CD14-positive monocyte (primary cell): ENCODE measurements at regions not wholly inside any gene's neighbourhood (a gene's known extent, or its start where the extent isn't known, plus 50 kb on each side); places are given as distances from the start of the nearest gene placed in this dataset.

Experiments
- DNase-seq, 3 donors: peaks; one replicate each; pipeline ENCODE4 v3.0.0-alpha.2; 2011 to 2022
- H2AFZ ChIP-seq: 2 replicates; pipeline ENCODE4 v1.6.0; 2012; ENCODE audit warnings: mild to moderate bottlenecking, low read depth, low read length, inconsistent platforms; ENCODE audit not compliant: insufficient read depth, poor library complexity, severe bottlenecking
- H3K27ac ChIP-seq, 2 donors: 1 replicate in 1 of 2; 2 replicates in 1 of 2; pipeline ENCODE4 v1.5.1; 2012 to 2013; ENCODE audit warnings: low read length in 2 of 2, control low read depth in 1 of 2, inconsistent platforms in 1 of 2, low read depth in 1 of 2, mild to moderate bottlenecking in 1 of 2
- H3K27me3 ChIP-seq, 2 donors: one replicate each; pipeline versions ENCODE4 v1.6.0 to v1.6.1; 2011 to 2013; ENCODE audit warnings: low read length in 2 of 2; ENCODE audit not compliant: control insufficient read depth in 2 of 2, insufficient read depth in 2 of 2
- H3K36me3 ChIP-seq, 2 donors: replicated peaks in 1 of 2; 1 replicate in 1 of 2; 2 replicates in 1 of 2; pipeline versions ENCODE4 v1.5.1 to v1.6.1; 2012 to 2013; ENCODE audit warnings: low read length in 2 of 2, control low read depth in 1 of 2, inconsistent platforms in 1 of 2, mild to moderate bottlenecking in 1 of 2; ENCODE audit not compliant: insufficient read depth in 2 of 2, control insufficient read depth in 1 of 2
- H3K4me1 ChIP-seq, 2 donors: 1 replicate in 1 of 2; 2 replicates in 1 of 2; pipeline versions ENCODE4 v1.5.1 to v1.6.1; 2012 to 2013; ENCODE audit warnings: low read length in 2 of 2, control low read depth in 1 of 2, inconsistent platforms in 1 of 2, mild to moderate bottlenecking in 1 of 2, moderate library complexity in 1 of 2; ENCODE audit not compliant: insufficient read depth in 2 of 2, control insufficient read depth in 1 of 2
- H3K4me2 ChIP-seq: replicated peaks from 2 replicates; pipeline ENCODE3; 2012; ENCODE audit warnings: low read length, moderate library complexity, mild to moderate bottlenecking; ENCODE audit not compliant: poor library complexity, severe bottlenecking; ENCODE audit errors: extremely low read depth
- H3K4me3 ChIP-seq, 3 experiments: fragments of 200-600 bp in 1 of 3; sonication (generic) in 1 of 3; replicated peaks in 1 of 3; 1 replicate in 2 of 3; 2 replicates in 1 of 3; pipeline ENCODE4 v1.5.1; 2011 to 2013; ENCODE audit warnings: low read length in 3 of 3, mild to moderate bottlenecking in 3 of 3, control low read depth in 2 of 3, low read depth in 2 of 3, inconsistent platforms in 1 of 3, moderate library complexity in 1 of 3
- H3K79me2 ChIP-seq: 2 replicates; pipeline ENCODE4 v1.6.0; 2012; ENCODE audit warnings: mild to moderate bottlenecking, control low read depth, inconsistent platforms, low read length, moderate library complexity; ENCODE audit not compliant: insufficient read depth
- H3K9ac ChIP-seq: 2 replicates; pipeline ENCODE4 v1.6.0; 2017; ENCODE audit warnings: low read length, mild to moderate bottlenecking; ENCODE audit not compliant: insufficient read depth, poor library complexity, severe bottlenecking
- H3K9me3 ChIP-seq, 2 donors: replicated peaks in 1 of 2; 1 replicate in 1 of 2; 2 replicates in 1 of 2; pipeline versions ENCODE4 v1.5.1 to v1.6.1; 2012 to 2013; ENCODE audit warnings: low read length in 2 of 2, control low read depth in 1 of 2; ENCODE audit not compliant: control insufficient read depth in 1 of 2, insufficient read depth in 1 of 2
- H4K20me1 ChIP-seq: 2 replicates; pipeline ENCODE4 v1.6.0; 2012; ENCODE audit warnings: mild to moderate bottlenecking, low read length, control low read depth, moderate library complexity; ENCODE audit not compliant: insufficient read depth
- H3K27ac Mint-ChIP-seq, 7 donors: one replicate each; pipeline ENCODE4 v1.8.0; 2020; ENCODE audit warnings: mild to moderate bottlenecking in 7 of 7, mixed read lengths in 7 of 7, moderate library complexity in 6 of 7, inconsistent platforms in 2 of 7
- H3K27me3 Mint-ChIP-seq, 3 donors: one replicate each; pipeline ENCODE4 v1.8.0; 2021 to 2022; ENCODE audit warnings: low read depth in 3 of 3, mild to moderate bottlenecking in 3 of 3, mixed read lengths in 3 of 3, moderate library complexity in 3 of 3, inconsistent platforms in 1 of 3
- H3K36me3 Mint-ChIP-seq, 2 donors: one replicate each; pipeline ENCODE4 v1.8.0; 2020; ENCODE audit warnings: mixed read lengths in 2 of 2, inconsistent platforms in 1 of 2, mild to moderate bottlenecking in 1 of 2
- H3K4me1 Mint-ChIP-seq: one replicate; pipeline ENCODE4 v1.8.0; 2020; ENCODE audit warnings: mild to moderate bottlenecking, mixed read lengths
- H3K4me3 Mint-ChIP-seq, 2 donors: one replicate each; pipeline ENCODE4 v1.8.0; 2020; ENCODE audit warnings: mild to moderate bottlenecking in 2 of 2, mixed read lengths in 2 of 2, moderate library complexity in 1 of 2
- H3K9me3 Mint-ChIP-seq, 7 donors: one replicate each; pipeline ENCODE4 v1.8.0; 2020 to 2022; ENCODE audit warnings: mixed read lengths in 7 of 7, mild to moderate bottlenecking in 6 of 7, moderate library complexity in 6 of 7, inconsistent platforms in 2 of 7
- CTCF ChIP-seq: fragments of 200-600 bp; IDR thresholded peaks from one replicate; pipeline ENCODE4 v1.8.0; 2022; ENCODE audit warnings: antibody characterized with exemption, mild to moderate bottlenecking
- WGBS: methylation state at CpG from one replicate; pipeline ENCODE4 v1.1.5; 2013; ENCODE audit warnings: missing lambda C conversion rate; ENCODE audit not compliant: insufficient coverage; 5-methylcytosine and 5-hydroxymethylcytosine counted together
- intact Hi-C, 2 donors: fragments of 100-400 bp; cut with micrococcal nuclease; formaldehyde crosslinking; loops; one replicate each; pipeline versions ENCODE4 v1.15.0 to v1.15.1; 2023

- Histone ChIP-seq H3K4me2 (no peak overlapping the region), H3K27ac (no peak overlapping the region), H3K79me2 (no peaks in the 10 kb centered on the region), H3K9me3 (no peaks in the 10 kb centered on the region), H3K36me3 (no peaks in the 10 kb centered on the region), H3K4me3 (no peak overlapping the region), H3K4me1 (no peaks in the 10 kb centered on the region), H2AFZ (no peak overlapping the region), H3K27me3 (no peaks in the 10 kb centered on the region), H4K20me1 (no peaks in the 10 kb centered on the region), H3K9ac (no peak overlapping the region)
- DNase-seq: no peak
- Mint-ChIP-seq H3K4me3 (no peak overlapping the region), H3K36me3 (no peaks in the 10 kb centered on the region), H3K4me1 (peaks cover 5% of the 10 kb centered on the region), H3K27me3 (peaks cover 13 to 18% (median 13%) of the 10 kb centered on the region in 3 donors), H3K9me3 (peaks cover 0 to 2% (median 0%) of the 10 kb centered on the region in 7 donors), H3K27ac (no peak overlapping the region)
- 80% methylated on average over 8 of the region's 10 CpGs for WGBS
- TF ChIP-seq CTCF: no peak
- intact Hi-C loops: no loop called here
Observed at GRCh38 chr11:70594606-70595005, 196.3 kb downstream of the CTTN start.

GRCh38 chr11:70595016-70595415 is 196.7 kb downstream of the CTTN start:
- no peaks in the 10 kb centered on the region for H3K4me1 ChIP-seq
- Mint-ChIP-seq H3K9me3 (peaks cover 0 to under 1% (median 0%) of the 10 kb centered on the region in 7 donors), H3K36me3 (no peaks in the 10 kb centered on the region), H3K4me3 (no peak overlapping the region), H3K27ac (no peak overlapping the region), H3K27me3 (peaks cover 11 to 15% (median 13%) of the 10 kb centered on the region in 3 donors), H3K4me1 (peaks cover 5% of the 10 kb centered on the region)
- H3K79me2 ChIP-seq: no peaks in the 10 kb centered on the region
- no peak for TF ChIP-seq CTCF
- no peaks in the 10 kb centered on the region for H3K36me3 ChIP-seq
- H3K4me2 ChIP-seq: no peak overlapping the region
- no peak overlapping the region for H2AFZ ChIP-seq
- DNase-seq: no peak
- H4K20me1 ChIP-seq: no peaks in the 10 kb centered on the region
- intact Hi-C loops: no loop called here
- H3K4me3 ChIP-seq: no peak overlapping the region
- no peak overlapping the region for H3K27ac ChIP-seq
- 92% methylated on average over 12 of the region's 13 CpGs for WGBS
- H3K27me3 ChIP-seq: no peaks in the 10 kb centered on the region
- H3K9ac ChIP-seq: no peak overlapping the region
- H3K9me3 ChIP-seq: no peaks in the 10 kb centered on the region
